ENCODE measurements at regions not wholly inside any gene's neighbourhood (a gene's known extent, or its start where the extent isn't known, plus 50 kb on each side); places are given as distances from the start of the nearest gene placed in this dataset.

DNA sequence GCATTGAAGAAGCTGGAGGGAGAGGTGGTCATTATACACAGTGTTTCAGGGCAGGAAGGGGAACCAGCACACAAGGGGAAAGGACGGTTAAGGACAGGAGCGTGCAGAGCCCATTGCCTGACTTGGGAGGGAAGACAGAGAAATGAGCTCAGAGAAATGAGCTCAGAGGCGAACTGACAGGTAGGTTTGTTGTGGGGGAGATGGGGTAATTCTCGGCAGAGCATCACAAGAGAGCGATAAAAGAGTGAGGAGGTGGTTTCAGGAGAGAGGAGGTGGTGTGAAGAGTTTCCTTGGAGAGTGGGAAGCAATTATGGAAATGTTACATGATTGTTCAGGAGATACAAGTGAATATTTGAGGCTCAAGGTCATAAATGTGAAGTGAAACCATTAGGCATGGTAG, 61.0 kb downstream of the MRGPRX1 start:
- no peak for DNase-seq (ENCODE audit: low read depth)
- H3K4me3 ChIP-seq (ENCODE audit: low read depth, low read length), result no peak overlapping the region

DNA sequence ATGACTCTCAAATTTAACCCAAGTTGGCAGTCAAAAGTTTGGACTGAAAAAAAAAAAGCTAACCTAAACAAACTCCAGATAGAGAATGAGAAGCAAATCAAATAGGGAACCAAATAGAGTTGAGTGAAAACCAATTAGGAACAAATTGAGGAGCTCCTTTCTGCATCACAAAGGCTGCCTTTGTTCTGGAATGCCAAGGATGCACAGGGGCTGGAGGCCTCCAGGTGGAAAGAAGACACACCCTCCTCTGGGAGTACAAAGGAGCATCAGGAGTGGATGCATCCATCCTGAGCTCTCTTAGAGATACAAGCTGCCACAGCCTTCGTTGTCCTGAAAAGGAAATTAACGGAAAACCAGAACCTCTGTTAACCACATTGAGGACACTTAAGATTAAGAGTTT, 73.3 kb downstream of the MRGPRX1 start:
- H3K4me3 ChIP-seq (ENCODE audit: low read depth, low read length), result no peak overlapping the region

DNA sequence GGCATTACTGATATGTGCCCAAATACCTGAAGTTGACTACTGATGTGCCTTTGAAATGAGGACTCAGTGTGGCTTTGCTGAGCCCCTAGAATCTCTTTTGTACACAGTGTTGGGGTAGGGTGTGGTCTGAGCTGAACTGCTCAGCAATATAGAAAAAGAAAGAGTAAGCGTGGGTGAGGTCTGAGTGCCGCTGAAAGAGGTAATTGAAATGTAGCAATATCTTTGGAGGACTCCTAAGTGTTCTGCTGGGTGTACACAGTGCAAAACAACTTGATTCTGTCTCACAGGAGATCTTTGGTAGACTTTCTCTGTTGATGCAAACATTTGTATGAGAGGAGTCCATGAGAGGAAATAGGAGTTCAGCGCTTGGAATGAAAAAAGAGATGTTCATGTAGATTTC, 73.7 kb upstream of the PTPN5 start:
- DNase-seq (ENCODE audit: low read depth), result no peak

More for the DNA sequence above, 73.3 kb downstream of the MRGPRX1 start:
- DNase-seq (ENCODE audit: low read depth), result no peak

DNA sequence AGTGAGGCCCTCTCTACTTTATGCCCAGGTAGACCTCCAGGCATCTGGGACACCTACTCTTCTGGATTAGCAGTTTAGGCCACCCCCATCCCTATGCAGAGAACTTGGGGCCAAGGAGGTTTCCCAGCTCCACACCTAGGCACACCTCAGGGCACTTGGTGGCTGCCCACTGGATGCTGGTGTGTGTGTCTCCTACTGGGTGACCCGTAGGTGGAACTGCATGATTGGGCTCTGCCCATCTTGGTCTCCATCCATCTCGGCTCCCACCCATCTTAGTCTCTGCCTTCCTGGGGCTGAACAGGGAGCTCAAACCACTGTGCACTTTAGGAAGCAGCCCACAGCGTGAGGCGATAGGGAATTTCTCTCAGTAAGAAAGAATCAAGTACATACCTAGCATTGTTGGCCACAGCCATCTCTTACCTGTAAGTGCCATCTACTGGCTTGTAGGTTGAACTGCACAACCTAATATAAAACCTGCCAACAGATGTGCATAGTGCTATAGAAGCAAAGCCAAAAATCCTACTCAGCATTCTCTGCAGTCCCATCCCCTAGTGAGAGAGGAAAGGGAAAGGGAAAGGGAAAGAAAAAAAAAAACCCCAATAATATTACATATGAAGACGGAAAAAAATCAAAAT, 61.6 kb upstream of the PTPN5 start:
- no peak for DNase-seq (ENCODE audit: low read depth)

More for the DNA sequence above, 73.7 kb upstream of the PTPN5 start:
- no peak overlapping the region for H3K4me3 ChIP-seq (ENCODE audit: low read depth, low read length)

DNA sequence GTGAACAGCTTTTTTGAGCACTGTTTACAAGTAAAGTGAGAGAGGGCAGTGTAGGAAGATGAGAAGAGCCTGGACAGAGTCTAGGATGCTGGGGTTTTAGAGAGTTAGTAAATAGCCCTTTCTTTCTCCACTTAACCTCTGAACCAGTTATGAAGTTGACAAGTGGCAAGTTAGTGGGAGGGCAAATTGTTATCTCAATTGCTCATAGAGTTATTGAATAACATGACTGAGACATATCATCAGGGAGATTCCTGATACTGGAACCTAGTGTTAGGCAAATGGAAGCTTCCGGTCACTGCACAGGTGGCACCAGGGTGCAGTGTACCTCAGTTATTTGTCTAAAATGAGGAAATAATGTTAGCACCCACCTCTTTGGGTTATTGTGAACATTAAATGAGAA, 57.8 kb upstream of the PTPN5 start:
- no peak overlapping the region for H3K4me3 ChIP-seq (ENCODE audit: low read depth, low read length)
- DNase-seq (ENCODE audit: low read depth), result no peak

More for the DNA sequence above, 61.6 kb upstream of the PTPN5 start:
- H3K4me3 ChIP-seq (ENCODE audit: low read depth, low read length), result no peak overlapping the region

DNA sequence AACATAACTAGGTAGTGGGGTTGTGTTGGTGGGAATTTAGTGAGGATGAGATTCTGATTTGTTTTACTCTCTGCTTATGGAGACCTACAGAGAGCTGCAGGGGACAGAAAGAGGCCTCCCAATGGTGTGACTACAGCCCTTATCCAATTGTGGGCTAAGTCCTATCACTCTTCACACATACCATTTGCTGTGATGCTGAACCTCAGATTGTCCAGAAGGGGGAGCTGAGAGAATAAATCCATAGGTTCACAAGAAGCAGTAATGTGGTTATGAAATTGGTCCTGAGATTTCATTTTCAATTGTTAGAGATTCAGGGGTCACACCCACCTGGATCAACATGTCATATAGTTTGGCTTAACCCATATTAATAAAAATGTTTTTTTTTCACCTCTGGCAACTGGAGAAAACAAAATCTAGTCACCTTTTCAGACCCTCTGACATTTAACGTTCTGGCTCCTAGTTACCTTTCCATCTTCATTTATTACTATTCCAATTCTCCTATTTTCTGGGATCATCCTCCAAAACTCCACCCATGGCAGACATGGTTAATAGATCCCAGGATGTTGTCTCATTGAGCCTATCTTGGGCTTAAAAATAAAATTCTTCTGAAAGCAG, 53.3 kb upstream of the PTPN5 start:
- H3K4me3 ChIP-seq (ENCODE audit: low read depth, low read length), result no peak overlapping the region
- peak; percentile 4 for DNase-seq (ENCODE audit: low read depth)
